ENCODE measurements at regions not wholly inside any gene's neighbourhood (a gene's known extent, or its start where the extent isn't known, plus 50 kb on each side); places are given as distances from the start of the nearest gene placed in this dataset.

GRCh38 chr4:67396008-67396407 is 149.3 kb downstream of the CENPC start:
- WGBS (ENCODE audit: low lambda C conversion rate): 26% methylated on average over 2 of the region's 2 CpGs
- Histone ChIP-seq H2AFZ (ENCODE audit: low read depth) (no peak overlapping the region), H3K79me2 (ENCODE audit: insufficient read depth) (no peaks in the 10 kb centered on the region), H4K20me1 (ENCODE audit: insufficient read depth) (no peaks in the 10 kb centered on the region), H3K9me3 (no peaks in the 10 kb centered on the region), H3K4me3 (ENCODE audit: low read depth in 2 of 2, low read length in 1 of 2) (no peak overlapping the region), H3K27ac (ENCODE audit: low read depth in 2 of 2, low read length in 1 of 2) (no peak overlapping the region), H3K9ac (no peak overlapping the region), H3F3A (replicated peaks; ENCODE audit: insufficient read depth) (no peaks in the 10 kb centered on the region), H3K9me2 (no peaks in the 10 kb centered on the region), H3K4me1 (ENCODE audit: control insufficient read depth in 1 of 2, insufficient read depth in 2 of 2, low read depth in 1 of 2, low read length in 1 of 2) (no peaks in the 10 kb centered on the region), H3K36me3 (replicated peaks in 1 of 2; ENCODE audit: control insufficient read depth in 1 of 2, insufficient read depth in 2 of 2, low read length in 1 of 2) (no peaks in the 10 kb centered on the region), H3K27me3 (ENCODE audit: insufficient read depth) (peaks cover 8% of the 10 kb centered on the region; the same call in 1 of the 2 replicates), H3K4me2 (no peak overlapping the region)
- ChIA-PET POLR2A (no interaction called here), CTCF (interaction anchor here (0.5 to 1.2 kb wide), 4 partner anchors 12 to 32 kb away, joined by 3 to 5 read pairs (median 3); no protein-coding TSS in a partner anchor)
- TF ChIP-seq MEF2A (IDR thresholded peaks at IDR 0.05; ENCODE audit: borderline replicate concordance, low read depth) (no peak), RCOR1 (IDR thresholded peaks at IDR 0.05; ENCODE audit: low read length) (no peak), SMC3 (IDR thresholded peaks at IDR 0.05; ENCODE audit: low read depth, low read length) (no peak), FOSL2 (IDR thresholded peaks at IDR 0.05; ENCODE audit: borderline replicate concordance, low read depth) (no peak), FOXJ3 (CRISPR knock-in tag; IDR thresholded peaks at IDR 0.05) (no peak), CHD2 (IDR thresholded peaks at IDR 0.05; ENCODE audit: low read length, partially characterized antibody) (no peak), USF1 (IDR thresholded peaks at IDR 0.05; ENCODE audit: borderline replicate concordance, low read depth) (no peak), NRF1 (IDR thresholded peaks at IDR 0.05; ENCODE audit: low read depth, low read length) (no peak), RXRA (IDR thresholded peaks at IDR 0.05; ENCODE audit: borderline replicate concordance, low read depth) (no peak), GATA2 (CRISPR knock-in tag; IDR thresholded peaks at IDR 0.05) (no peak), TCF12 (IDR thresholded peaks at IDR 0.05) (no peak), FOXM1 (IDR thresholded peaks at IDR 0.05; ENCODE audit: low read depth) (no peak), EP300 (IDR thresholded peaks at IDR 0.05; ENCODE audit: borderline replicate concordance in 1 of 2, low read depth in 1 of 2, low read length in 1 of 2) (no peak)
- TF ChIP-seq, protein P1, sequence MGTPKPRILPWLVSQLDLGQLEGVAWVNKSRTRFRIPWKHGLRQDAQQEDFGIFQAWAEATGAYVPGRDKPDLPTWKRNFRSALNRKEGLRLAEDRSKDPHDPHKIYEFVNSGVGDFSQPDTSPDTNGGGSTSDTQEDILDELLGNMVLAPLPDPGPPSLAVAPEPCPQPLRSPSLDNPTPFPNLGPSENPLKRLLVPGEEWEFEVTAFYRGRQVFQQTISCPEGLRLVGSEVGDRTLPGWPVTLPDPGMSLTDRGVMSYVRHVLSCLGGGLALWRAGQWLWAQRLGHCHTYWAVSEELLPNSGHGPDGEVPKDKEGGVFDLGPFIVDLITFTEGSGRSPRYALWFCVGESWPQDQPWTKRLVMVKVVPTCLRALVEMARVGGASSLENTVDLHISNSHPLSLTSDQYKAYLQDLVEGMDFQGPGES (IDR thresholded peaks at IDR 0.05; ENCODE audit: low read depth, low read length): no peak
- TF ChIP-seq, protein P2, sequence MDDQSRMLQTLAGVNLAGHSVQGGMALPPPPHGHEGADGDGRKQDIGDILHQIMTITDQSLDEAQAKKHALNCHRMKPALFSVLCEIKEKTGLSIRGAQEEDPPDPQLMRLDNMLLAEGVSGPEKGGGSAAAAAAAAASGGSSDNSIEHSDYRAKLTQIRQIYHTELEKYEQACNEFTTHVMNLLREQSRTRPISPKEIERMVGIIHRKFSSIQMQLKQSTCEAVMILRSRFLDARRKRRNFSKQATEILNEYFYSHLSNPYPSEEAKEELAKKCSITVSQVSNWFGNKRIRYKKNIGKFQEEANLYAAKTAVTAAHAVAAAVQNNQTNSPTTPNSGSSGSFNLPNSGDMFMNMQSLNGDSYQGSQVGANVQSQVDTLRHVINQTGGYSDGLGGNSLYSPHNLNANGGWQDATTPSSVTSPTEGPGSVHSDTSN (IDR thresholded peaks at IDR 0.05): no peak
- TF ChIP-seq, protein P3, sequence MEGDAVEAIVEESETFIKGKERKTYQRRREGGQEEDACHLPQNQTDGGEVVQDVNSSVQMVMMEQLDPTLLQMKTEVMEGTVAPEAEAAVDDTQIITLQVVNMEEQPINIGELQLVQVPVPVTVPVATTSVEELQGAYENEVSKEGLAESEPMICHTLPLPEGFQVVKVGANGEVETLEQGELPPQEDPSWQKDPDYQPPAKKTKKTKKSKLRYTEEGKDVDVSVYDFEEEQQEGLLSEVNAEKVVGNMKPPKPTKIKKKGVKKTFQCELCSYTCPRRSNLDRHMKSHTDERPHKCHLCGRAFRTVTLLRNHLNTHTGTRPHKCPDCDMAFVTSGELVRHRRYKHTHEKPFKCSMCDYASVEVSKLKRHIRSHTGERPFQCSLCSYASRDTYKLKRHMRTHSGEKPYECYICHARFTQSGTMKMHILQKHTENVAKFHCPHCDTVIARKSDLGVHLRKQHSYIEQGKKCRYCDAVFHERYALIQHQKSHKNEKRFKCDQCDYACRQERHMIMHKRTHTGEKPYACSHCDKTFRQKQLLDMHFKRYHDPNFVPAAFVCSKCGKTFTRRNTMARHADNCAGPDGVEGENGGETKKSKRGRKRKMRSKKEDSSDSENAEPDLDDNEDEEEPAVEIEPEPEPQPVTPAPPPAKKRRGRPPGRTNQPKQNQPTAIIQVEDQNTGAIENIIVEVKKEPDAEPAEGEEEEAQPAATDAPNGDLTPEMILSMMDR (IDR thresholded peaks at IDR 0.05): no peak
- DNase-seq: no peak

Measured in SK-N-SH (cell line).